NCI-H82 treated with DMSO at 0.1 percent for 48 hours (cell line): ENCODE measurements at regions not wholly inside any gene's neighbourhood (a gene's known extent, or its start where the extent isn't known, plus 50 kb on each side); places are given as distances from the start of the nearest gene placed in this dataset.

Experiments used
- DNase-seq: peaks from one replicate; lab custom pipeline; 2025; ENCODE audit not compliant: unreplicated experiment; lab: John Stamatoyannopoulos, UW

GRCh38 chr7:41190581-41190980 is 512.3 kb downstream of the INHBA start:
- no peak for DNase-seq

- no peak for DNase-seq
These were observed 513.0 kb downstream of the INHBA start for GRCh38 chr7:41189866-41190265.

- DNase-seq, result no peak
These were observed 514.4 kb downstream of the INHBA start for GRCh38 chr7:41188163-41189130.

DNA sequence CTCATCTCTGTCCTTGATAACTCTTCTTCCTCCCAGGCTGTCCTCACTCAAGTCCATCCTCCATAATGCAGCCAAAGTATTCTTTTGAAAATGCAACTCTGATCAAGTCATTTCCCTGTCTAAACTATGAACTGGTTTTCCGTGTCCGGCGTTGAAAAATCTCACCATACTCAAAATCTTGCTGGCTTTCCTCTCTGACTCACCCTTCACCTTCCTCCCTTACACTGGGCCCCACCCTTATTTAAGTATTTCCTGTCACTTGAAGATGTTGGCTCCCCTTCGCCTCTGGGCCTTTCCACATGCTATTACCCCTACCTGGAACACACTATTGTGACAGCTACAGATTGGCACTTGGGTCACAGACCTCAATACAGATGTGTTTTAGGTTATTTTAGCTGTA is 515.6 kb downstream of the INHBA start:
- no peak for DNase-seq

DNA sequence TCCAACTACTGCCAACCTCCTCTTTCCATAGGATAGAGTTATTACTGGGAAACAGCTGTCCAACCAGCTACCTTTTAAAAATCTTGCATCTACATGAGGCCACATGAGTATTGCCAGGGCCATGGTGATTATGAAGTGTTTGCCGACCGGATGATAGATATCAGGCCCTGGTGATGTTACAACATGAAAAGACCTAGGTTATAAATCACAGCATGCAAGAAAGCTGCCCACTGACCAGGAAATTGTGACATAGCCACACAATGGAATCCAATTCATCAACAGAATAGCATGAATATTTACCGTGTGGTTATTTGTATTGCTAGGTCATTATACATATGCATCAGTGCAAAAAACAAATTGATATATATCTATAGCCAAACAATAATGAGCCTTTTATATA is 517.0 kb downstream of the INHBA start:
- no peak for DNase-seq

DNA sequence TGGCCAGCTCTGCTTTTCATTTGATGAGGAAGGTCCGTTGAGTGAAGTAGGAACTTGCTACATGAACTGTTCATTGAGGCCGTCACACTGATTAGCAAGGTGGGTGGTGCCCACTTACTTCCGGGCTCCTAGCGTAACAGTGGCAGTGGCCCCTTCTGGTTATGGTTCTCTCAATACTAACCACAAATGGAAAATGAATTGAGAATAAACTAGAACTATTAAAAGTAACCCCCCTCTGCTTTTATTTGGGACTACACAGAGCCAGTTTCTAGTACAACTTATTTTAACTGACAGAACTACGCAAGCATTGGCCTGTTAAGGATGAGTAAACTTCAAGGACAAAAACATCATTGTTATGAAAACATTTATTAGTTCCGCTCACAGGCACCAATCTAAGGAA is 519.1 kb downstream of the INHBA start:
- DNase-seq, result no peak

DNA sequence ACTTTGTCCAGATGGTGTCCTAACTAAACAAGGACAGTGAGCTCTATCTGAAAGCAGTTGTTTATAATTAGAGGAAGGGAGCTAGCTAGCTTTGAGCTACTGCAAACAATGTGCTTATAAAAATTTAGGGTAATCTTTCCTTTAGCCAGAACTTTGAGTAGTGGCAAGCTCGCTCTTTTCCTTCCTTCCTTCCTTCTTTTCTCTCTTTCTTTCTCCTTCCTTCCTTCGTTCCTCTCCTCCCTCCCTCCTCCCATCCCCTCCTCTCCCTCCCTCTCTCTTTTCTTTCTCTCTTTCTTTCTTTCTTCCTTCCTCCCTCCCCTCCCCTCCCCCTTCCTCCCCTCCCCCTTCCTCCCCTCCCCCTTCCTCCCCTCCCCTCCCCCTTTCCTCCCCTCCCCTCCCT is 520.1 kb downstream of the INHBA start:
- no peak for DNase-seq

GRCh38 chr7:41175435-41175834 is 527.5 kb downstream of the INHBA start:
- no peak for DNase-seq

DNA sequence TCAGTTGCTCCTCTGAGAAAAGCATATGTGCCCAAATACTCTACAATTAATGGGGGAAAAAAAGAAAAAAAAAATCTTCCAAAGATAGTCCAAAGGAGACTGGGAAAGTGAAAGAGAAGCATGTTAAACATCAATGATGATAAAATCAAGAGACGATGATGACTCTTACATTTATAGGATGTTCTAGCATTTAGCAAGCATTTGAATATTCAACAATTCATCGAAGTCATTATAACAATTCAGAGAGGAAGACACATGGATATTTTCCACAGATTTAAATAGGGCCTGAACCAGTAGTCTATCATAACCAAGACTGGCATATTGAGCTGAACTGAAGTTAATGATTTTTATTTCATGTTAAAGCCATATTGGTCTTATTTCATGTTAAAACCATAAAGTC is 528.4 kb downstream of the INHBA start:
- no peak for DNase-seq

DNA sequence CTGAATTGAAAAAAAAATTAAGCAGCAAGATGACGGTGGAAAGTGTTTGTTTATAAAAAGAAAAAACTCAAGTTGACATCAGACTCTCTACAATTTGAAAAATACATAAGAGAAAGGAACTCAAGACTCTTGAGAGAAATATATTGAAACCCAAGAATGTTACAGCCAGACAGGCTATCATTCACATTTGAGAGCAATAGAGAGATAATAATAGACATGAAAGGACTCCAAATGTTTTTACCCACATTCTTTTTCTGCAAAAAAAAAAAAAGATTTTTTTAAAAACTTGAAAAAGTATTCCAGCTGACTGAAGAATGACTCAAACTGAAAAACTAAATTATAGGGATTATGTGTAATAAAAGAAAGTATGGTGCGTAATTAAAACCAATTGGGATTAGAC is 532.4 kb downstream of the INHBA start:
- DNase-seq, result no peak

DNA sequence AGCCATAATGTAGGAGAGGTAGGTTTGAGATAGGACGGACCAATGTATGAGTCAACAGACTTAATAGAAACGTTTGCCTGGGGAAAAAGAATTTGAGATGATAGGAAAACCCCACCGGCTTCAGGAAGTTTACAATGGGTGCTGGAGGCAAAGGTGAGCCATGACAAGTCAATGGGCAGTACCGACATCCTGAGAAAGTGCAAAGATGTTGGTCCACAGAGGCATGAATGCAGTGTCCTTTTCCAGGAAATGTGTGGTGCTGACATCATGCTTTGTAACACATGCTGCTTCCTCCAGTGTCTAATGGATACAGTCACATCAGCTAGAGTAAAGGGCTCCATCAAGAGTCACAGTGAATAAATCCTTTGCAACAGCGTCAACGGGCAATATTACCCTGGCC is 533.6 kb downstream of the INHBA start:
- DNase-seq, result no peak

DNA sequence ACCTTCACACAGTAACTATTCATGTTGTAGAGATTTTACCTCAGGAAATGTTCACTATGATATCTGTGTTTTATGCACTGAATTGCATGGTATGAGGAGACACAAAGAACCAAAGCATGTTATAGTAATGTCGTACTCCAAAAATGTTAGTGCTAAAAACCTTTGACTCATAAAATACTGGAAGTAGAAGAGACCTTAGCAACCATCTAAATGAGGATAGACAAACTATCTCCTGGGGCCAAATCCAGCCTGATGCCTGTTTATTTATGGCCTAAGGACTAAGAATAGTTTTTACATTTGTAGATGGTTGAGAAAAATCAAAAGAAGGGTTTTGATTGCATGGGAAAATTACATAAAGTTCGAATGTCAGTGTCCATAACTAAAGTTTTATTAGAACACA is 535.1 kb downstream of the INHBA start:
- DNase-seq, result no peak

DNA sequence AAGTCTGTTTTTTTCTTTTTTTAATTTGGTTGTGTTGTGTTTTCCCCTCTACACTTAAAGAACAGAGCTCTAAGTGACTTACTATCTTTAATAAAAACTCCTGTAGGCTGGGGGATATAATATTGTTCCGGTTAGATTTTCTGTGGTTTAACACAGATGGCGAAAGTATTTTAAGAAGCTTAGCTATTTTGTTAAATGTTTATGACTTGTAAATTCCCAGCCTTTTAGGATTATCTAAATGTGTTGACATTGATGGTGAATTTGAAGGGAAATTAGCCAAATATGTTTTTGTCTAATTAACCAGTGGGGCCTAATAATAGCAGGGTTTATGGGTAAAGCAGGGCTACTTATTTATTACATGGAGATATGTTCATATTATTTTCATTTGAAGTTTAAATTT is 538.5 kb downstream of the INHBA start:
- no peak for DNase-seq

DNA sequence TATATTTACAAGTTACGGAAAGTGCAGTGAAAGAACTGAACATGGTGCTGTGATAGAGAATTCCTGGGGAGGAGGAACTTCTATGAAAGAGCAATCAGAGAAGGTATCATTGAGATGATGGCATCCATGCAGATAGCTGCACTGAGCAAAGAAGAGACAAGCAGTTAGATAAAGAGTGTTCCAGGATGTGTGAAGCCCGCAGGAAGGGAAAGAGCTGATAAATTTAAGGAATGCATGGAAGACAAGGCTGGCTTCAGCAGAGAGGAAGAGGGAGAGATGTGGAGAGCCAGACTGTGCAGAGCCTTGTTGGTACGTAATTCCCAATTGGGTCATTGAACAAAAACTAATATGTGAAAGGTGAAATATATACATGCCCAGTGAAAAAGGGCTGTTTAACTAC is 538.9 kb downstream of the INHBA start:
- DNase-seq, result no peak

- no peak for DNase-seq
These were observed 540.3 kb downstream of the INHBA start for GRCh38 chr7:41162612-41163011.

GRCh38 chr7:41161041-41161587 is 541.8 kb downstream of the INHBA start:
- no peak for DNase-seq

GRCh38 chr7:41156268-41156667 is 546.6 kb downstream of the INHBA start:
- DNase-seq, result no peak

- no peak for DNase-seq
These were observed 549.6 kb downstream of the INHBA start for GRCh38 chr7:41153268-41153667.

DNA sequence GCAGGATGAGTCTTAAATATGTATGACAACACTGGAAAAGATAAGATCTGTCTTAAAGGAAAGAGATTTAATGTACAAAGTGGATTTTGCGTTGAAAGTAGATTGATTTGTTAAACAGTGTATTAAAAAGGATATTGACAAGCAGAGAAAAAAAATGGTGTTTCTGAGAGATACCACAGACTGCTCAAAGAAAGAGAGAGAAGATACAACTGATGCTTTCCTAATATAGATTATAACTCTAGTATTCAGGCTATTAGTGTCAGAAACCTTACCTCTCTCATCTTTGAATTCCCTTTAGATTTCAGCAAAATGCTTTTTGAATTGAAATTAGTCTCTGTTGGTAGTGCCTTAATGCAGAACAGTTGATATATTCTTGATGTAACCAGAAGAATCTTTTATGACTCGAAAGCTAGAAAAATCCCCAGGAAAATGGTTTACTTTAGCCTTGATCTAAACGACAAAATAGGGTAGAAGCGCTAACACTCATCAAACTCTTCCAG is 550.7 kb downstream of the INHBA start:
- DNase-seq, result no peak

GRCh38 chr7:41149576-41149975 is 553.3 kb downstream of the INHBA start:
- no peak for DNase-seq

DNA sequence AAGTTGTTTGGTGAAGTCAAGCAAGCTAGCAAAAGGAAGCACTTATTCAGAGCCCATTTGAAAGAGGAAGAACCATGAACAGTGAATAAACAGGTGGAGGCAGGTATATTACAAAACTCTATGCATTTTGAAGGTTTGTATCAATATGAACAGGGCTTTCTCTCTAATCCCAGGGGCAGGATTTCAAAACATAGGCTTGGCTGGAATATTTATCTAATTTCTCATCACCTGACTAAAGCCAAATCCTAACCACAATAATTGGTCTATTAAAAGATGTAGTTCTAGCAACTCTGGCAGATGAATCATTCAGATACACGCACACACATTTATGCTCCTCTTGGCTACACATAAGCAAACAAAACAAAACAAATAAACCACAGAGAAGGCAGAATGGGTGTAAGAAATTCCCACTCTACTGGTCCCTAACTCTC is 554.4 kb downstream of the INHBA start:
- DNase-seq, result no peak
